Endothelial cell of umbilical vein (primary cell): ENCODE measurements at regions not wholly inside any gene's neighbourhood (a gene's known extent, or its start where the extent isn't known, plus 50 kb on each side); places are given as distances from the start of the nearest gene placed in this dataset.
"Not testable (repeated sequence)": the region's sequence is repeated elsewhere in the genome, so short reads cannot be mapped to it uniquely, and the experiment has no call there.

Experiments
- CTCF ChIP-seq, 2 donors: IDR thresholded peaks; 1 replicate in 1 of 2; 2 replicates in 1 of 2; pipeline ENCODE4 v1.5.1; 2011; ENCODE audit warnings: low read length in 2 of 2, mild to moderate bottlenecking in 2 of 2, moderate library complexity in 2 of 2, control low read depth in 1 of 2, inconsistent platforms in 1 of 2, low read depth in 1 of 2; ENCODE audit not compliant: insufficient read depth in 1 of 2; ENCODE audit errors: extremely low read depth in 1 of 2
- EZH2 ChIP-seq: IDR thresholded peaks from 2 replicates; pipeline ENCODE4 v1.6.1; 2012; ENCODE audit warnings: borderline replicate concordance, low read depth, mild to moderate bottlenecking, moderate library complexity, low read length, inconsistent platforms; ENCODE audit not compliant: severe bottlenecking
- FOS ChIP-seq: IDR thresholded peaks from 2 replicates; pipeline ENCODE4 v1.6.1; 2011; ENCODE audit warnings: mild to moderate bottlenecking, low read length, moderate library complexity, borderline replicate concordance; ENCODE audit not compliant: insufficient read depth
- GATA2 ChIP-seq: IDR thresholded peaks from 2 replicates; pipeline ENCODE4 v1.7.0; 2011; ENCODE audit warnings: low read depth, mild to moderate bottlenecking, moderate library complexity, mixed read lengths, low read length; ENCODE audit not compliant: insufficient read length, insufficient read depth
- JUN ChIP-seq: IDR thresholded peaks from 2 replicates; pipeline ENCODE4 v1.6.1; 2011; ENCODE audit warnings: borderline replicate concordance, low read depth; ENCODE audit not compliant: insufficient read length, insufficient read depth
- MAX ChIP-seq: IDR thresholded peaks from 2 replicates; pipeline ENCODE4 v1.6.1; 2011; ENCODE audit not compliant: insufficient read depth, insufficient read length
- MYC ChIP-seq: IDR thresholded peaks from one replicate; pipeline ENCODE4 v1.6.1; 2011; ENCODE audit warnings: mild to moderate bottlenecking, low read depth, low read length
- POLR2A ChIP-seq: IDR thresholded peaks from 2 replicates; pipeline ENCODE4 v1.6.1; 2012; ENCODE audit warnings: low read depth, mild to moderate bottlenecking, control low read depth, low read length
- POLR2AphosphoS5 ChIP-seq: IDR thresholded peaks from 2 replicates; pipeline ENCODE4 v1.6.1; 2012; ENCODE audit warnings: low read depth, mild to moderate bottlenecking, control low read depth, low read length, moderate library complexity; ENCODE audit not compliant: insufficient read depth

GRCh38 chr7:73244782-73245311, 63.8 kb downstream of the NSUN5 start:
- not testable (repeated sequence) for TF ChIP-seq CTCF (IDR thresholded peaks at IDR 0.05; ENCODE audit: extremely low read depth in 1 of 2, insufficient read depth in 1 of 2, low read depth in 1 of 2, low read length in 2 of 2); EZH2; POLR2A; POLR2AphosphoS5; GATA2; JUN; FOS; MAX; MYC
